ENCODE measurements at regions not wholly inside any gene's neighbourhood (a gene's known extent, or its start where the extent isn't known, plus 50 kb on each side); places are given as distances from the start of the nearest gene placed in this dataset.

DNA sequence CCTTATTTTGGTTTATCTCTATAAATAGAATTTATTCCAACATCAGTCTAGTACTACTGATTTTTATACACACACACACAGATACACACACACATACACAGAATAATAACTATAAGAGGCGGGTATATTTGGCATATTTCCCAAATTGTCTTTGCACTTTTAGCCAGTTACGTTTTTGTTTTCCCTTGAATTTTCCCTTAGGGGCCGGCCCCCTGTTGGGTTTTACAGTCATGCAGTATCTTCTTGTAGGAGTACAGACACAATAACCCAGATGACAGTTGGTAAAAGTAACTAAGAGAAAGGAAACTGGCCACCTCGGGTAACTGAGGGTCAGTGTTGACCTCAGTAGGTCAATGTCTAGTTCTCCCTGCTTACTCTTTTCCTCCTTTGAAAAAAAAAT is 50.9 kb downstream of the DISP1 start:
- no peaks in the 10 kb centered on the region for H3K9me3 Mint-ChIP-seq (ENCODE audit: unreplicated experiment)
- TF ChIP-seq, protein P1, sequence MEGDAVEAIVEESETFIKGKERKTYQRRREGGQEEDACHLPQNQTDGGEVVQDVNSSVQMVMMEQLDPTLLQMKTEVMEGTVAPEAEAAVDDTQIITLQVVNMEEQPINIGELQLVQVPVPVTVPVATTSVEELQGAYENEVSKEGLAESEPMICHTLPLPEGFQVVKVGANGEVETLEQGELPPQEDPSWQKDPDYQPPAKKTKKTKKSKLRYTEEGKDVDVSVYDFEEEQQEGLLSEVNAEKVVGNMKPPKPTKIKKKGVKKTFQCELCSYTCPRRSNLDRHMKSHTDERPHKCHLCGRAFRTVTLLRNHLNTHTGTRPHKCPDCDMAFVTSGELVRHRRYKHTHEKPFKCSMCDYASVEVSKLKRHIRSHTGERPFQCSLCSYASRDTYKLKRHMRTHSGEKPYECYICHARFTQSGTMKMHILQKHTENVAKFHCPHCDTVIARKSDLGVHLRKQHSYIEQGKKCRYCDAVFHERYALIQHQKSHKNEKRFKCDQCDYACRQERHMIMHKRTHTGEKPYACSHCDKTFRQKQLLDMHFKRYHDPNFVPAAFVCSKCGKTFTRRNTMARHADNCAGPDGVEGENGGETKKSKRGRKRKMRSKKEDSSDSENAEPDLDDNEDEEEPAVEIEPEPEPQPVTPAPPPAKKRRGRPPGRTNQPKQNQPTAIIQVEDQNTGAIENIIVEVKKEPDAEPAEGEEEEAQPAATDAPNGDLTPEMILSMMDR (IDR thresholded peaks at IDR 0.05; ENCODE audit: unreplicated experiment) = no peak
- intact Hi-C loops (cut with micrococcal nuclease) = no loop called here
- no peaks in the 10 kb centered on the region for H3K27me3 Mint-ChIP-seq (ENCODE audit: insufficient read depth, unreplicated experiment)
- ChIA-PET CTCF (no interaction called here), POLR2A (interaction anchor here (0.6 kb wide), 1 partner anchor 215 kb away, joined by 3 read pairs; no protein-coding TSS in a partner anchor)
- no peak overlapping the region for H3K27ac Mint-ChIP-seq (ENCODE audit: low read depth, unreplicated experiment)
- no peak overlapping the region for H3K4me3 Mint-ChIP-seq (ENCODE audit: unreplicated experiment)
- no peaks in the 10 kb centered on the region for H3K36me3 Mint-ChIP-seq (ENCODE audit: insufficient read depth, unreplicated experiment)
- no peaks in the 10 kb centered on the region for H3K4me1 Mint-ChIP-seq (ENCODE audit: insufficient read depth, unreplicated experiment)
- BruUV-seq (replicated peaks) = no TSS peak
- DNase-seq (ENCODE audit: unreplicated experiment) = no peak

- Mint-ChIP-seq H3K9me3 (ENCODE audit: unreplicated experiment) (no peaks in the 10 kb centered on the region), H3K27ac (ENCODE audit: low read depth, unreplicated experiment) (no peak overlapping the region), H3K4me1 (ENCODE audit: insufficient read depth, unreplicated experiment) (no peaks in the 10 kb centered on the region), H3K27me3 (ENCODE audit: insufficient read depth, unreplicated experiment) (no peaks in the 10 kb centered on the region), H3K4me3 (ENCODE audit: unreplicated experiment) (no peak overlapping the region), H3K36me3 (ENCODE audit: insufficient read depth, unreplicated experiment) (no peaks in the 10 kb centered on the region)
- BruUV-seq (replicated peaks) = no TSS peak
- intact Hi-C loops (cut with micrococcal nuclease) = no loop called here
- TF ChIP-seq, protein P1 (IDR thresholded peaks at IDR 0.05; ENCODE audit: unreplicated experiment) = no peak
- ChIA-PET CTCF (interaction anchor here (0.8 kb wide), 1 partner anchor 215 kb away, joined by 3 read pairs; no protein-coding TSS in a partner anchor), POLR2A (interaction anchor here (0.7 to 1.1 kb wide), 2 partner anchors 19 to 29 kb away, joined by 3 to 4 read pairs; no protein-coding TSS in a partner anchor)
- no peak for DNase-seq (ENCODE audit: unreplicated experiment)
These were observed 52.5 kb downstream of the DISP1 start for GRCh38 chr1:222867316-222867715.

- CTCF ChIA-PET = no interaction called here
- intact Hi-C loops (cut with micrococcal nuclease) = no loop called here
- BruUV-seq (replicated peaks) = no TSS peak
- H3K36me3 Mint-ChIP-seq (ENCODE audit: insufficient read depth, unreplicated experiment) = no peaks in the 10 kb centered on the region
- no peaks in the 10 kb centered on the region for H3K27me3 Mint-ChIP-seq (ENCODE audit: insufficient read depth, unreplicated experiment)
- H3K9me3 Mint-ChIP-seq (ENCODE audit: unreplicated experiment) = peaks cover 8% of the 10 kb centered on the region
- peaks cover 10% of the 10 kb centered on the region for H3K4me1 Mint-ChIP-seq (ENCODE audit: insufficient read depth, unreplicated experiment)
- no peak for DNase-seq (ENCODE audit: unreplicated experiment)
- TF ChIP-seq, protein P1 (IDR thresholded peaks at IDR 0.05; ENCODE audit: unreplicated experiment) = no peak
- POLR2A ChIA-PET = no interaction called here
- no peak overlapping the region for H3K4me3 Mint-ChIP-seq (ENCODE audit: unreplicated experiment)
- no peak overlapping the region for H3K27ac Mint-ChIP-seq (ENCODE audit: low read depth, unreplicated experiment)
These were observed 61.3 kb downstream of the DISP1 start for GRCh38 chr1:222876182-222876581.

- H3K4me1 Mint-ChIP-seq (ENCODE audit: insufficient read depth, unreplicated experiment) = peaks cover 10% of the 10 kb centered on the region
- no TSS peak for BruUV-seq (replicated peaks)
- TF ChIP-seq, protein P1 (IDR thresholded peaks at IDR 0.05; ENCODE audit: unreplicated experiment) = no peak
- peaks cover 8% of the 10 kb centered on the region for H3K9me3 Mint-ChIP-seq (ENCODE audit: unreplicated experiment)
- H3K4me3 Mint-ChIP-seq (ENCODE audit: unreplicated experiment) = no peak overlapping the region
- no peaks in the 10 kb centered on the region for H3K36me3 Mint-ChIP-seq (ENCODE audit: insufficient read depth, unreplicated experiment)
- intact Hi-C loops (cut with micrococcal nuclease) = no loop called here
- POLR2A ChIA-PET = interaction anchor here (1.7 kb wide), 1 partner anchor 13 kb away, joined by 3 read pairs; no protein-coding TSS in a partner anchor
- CTCF ChIA-PET = interaction anchor here (0.6 to 1.0 kb wide), 2 partner anchors 14 to 84 kb away, joined by 3 to 4 read pairs; no protein-coding TSS in a partner anchor
- no peak overlapping the region for H3K27ac Mint-ChIP-seq (ENCODE audit: low read depth, unreplicated experiment)
- H3K27me3 Mint-ChIP-seq (ENCODE audit: insufficient read depth, unreplicated experiment) = no peaks in the 10 kb centered on the region
- DNase-seq (ENCODE audit: unreplicated experiment) = no peak
These were observed 63.0 kb downstream of the DISP1 start for GRCh38 chr1:222877854-222878253.

Measured in MCF 10A (cell line).